Breast epithelium (tissue), 3 donors: ENCODE measurements at regions not wholly inside any gene's neighbourhood (a gene's known extent, or its start where the extent isn't known, plus 50 kb on each side); places are given as distances from the start of the nearest gene placed in this dataset.

Source experiments
- CTCF ChIP-seq, 3 donors: fragments of 450-650 bp; IDR thresholded peaks; one replicate each; pipeline ENCODE4 v1.5.1; 2016 to 2017; ENCODE audit warnings: antibody characterized with exemption in 3 of 3, mild to moderate bottlenecking in 3 of 3, moderate library complexity in 3 of 3
- POLR2A ChIP-seq: fragments of 450-650 bp; IDR thresholded peaks from one replicate; pipeline ENCODE4 v1.6.1; 2016; ENCODE audit warnings: antibody characterized with exemption, mild to moderate bottlenecking, moderate library complexity
- POLR2AphosphoS5 ChIP-seq, 3 donors: sonication (generic); formaldehyde crosslinking; IDR thresholded peaks; one replicate each; pipeline ENCODE4 v1.6.1; 2017; ENCODE audit warnings: antibody characterized with exemption in 3 of 3

GRCh38 chr22:27631641-27632040 is 169.9 kb downstream of the MN1 start:
- TF ChIP-seq CTCF (IDR thresholded peaks at IDR 0.05) (no peak), POLR2AphosphoS5 (IDR thresholded peaks at IDR 0.05) (no peak), POLR2A (no peak)
